H9 (cell line): ENCODE measurements at regions not wholly inside any gene's neighbourhood (a gene's known extent, or its start where the extent isn't known, plus 50 kb on each side); places are given as distances from the start of the nearest gene placed in this dataset.

Experiments used
- DNase-seq: peaks from one replicate; pipeline ENCODE4 v3.0.0-alpha.2; 2017
- H2AFZ ChIP-seq: one replicate; pipeline ENCODE4 v1.6.1; 2013; ENCODE audit warnings: mild to moderate bottlenecking, low read length, control low read depth, moderate library complexity
- H2AK5ac ChIP-seq: 2 replicates; pipeline ENCODE4 v1.6.1; 2013; ENCODE audit warnings: low read length, control low read depth, mixed read lengths; ENCODE audit not compliant: insufficient read length
- H2BK120ac ChIP-seq: one replicate; pipeline ENCODE4 v1.6.1; 2013; ENCODE audit warnings: low read depth, mild to moderate bottlenecking, low read length, control low read depth, inconsistent platforms; ENCODE audit not compliant: poor library complexity, severe bottlenecking
- H2BK12ac ChIP-seq: 2 replicates; pipeline ENCODE4 v1.6.1; 2013; ENCODE audit warnings: low read length, control low read depth, mixed read lengths, low read depth; ENCODE audit not compliant: insufficient read length
- H2BK15ac ChIP-seq: 2 replicates; pipeline ENCODE4 v1.6.1; 2013; ENCODE audit warnings: low read depth, low read length, control low read depth
- H2BK20ac ChIP-seq: one replicate; pipeline ENCODE4 v1.6.1; 2013; ENCODE audit warnings: low read depth, mild to moderate bottlenecking, low read length, control low read depth, inconsistent platforms; ENCODE audit not compliant: poor library complexity, severe bottlenecking
- H2BK5ac ChIP-seq: 2 replicates; pipeline ENCODE4 v1.6.1; 2013; ENCODE audit warnings: low read length, control low read depth, mixed read lengths; ENCODE audit not compliant: insufficient read length
- H3K14ac ChIP-seq: 2 replicates; pipeline ENCODE4 v1.6.1; 2013; ENCODE audit warnings: low read length, control low read depth; ENCODE audit not compliant: insufficient read depth
- H3K18ac ChIP-seq: 2 replicates; pipeline ENCODE4 v1.6.1; 2013; ENCODE audit warnings: low read depth, mild to moderate bottlenecking, mixed read lengths, low read length, control low read depth; ENCODE audit not compliant: insufficient read length
- H3K23ac ChIP-seq: 2 replicates; pipeline ENCODE4 v1.6.1; 2013; ENCODE audit warnings: low read length, control low read depth, mixed read lengths, low read depth; ENCODE audit not compliant: insufficient read length
- H3K23me2 ChIP-seq: 2 replicates; pipeline ENCODE4 v1.6.1; 2013; ENCODE audit warnings: low read depth, mild to moderate bottlenecking, mixed read lengths, low read length, control low read depth; ENCODE audit not compliant: insufficient read length, poor library complexity, severe bottlenecking
- H3K27ac ChIP-seq: 2 replicates; pipeline ENCODE4 v1.5.1; 2013; ENCODE audit warnings: low read length, control low read depth, mixed read lengths, low read depth; ENCODE audit not compliant: insufficient read length
- H3K27me3 ChIP-seq: 2 replicates; pipeline ENCODE4 v1.6.1; 2013; ENCODE audit warnings: low read length, control low read depth, inconsistent platforms; ENCODE audit not compliant: insufficient read depth
- H3K4ac ChIP-seq: 2 replicates; pipeline ENCODE4 v1.6.1; 2013; ENCODE audit warnings: low read depth, mild to moderate bottlenecking, control low read depth, inconsistent platforms, low read length, moderate library complexity
- H3K4me1 ChIP-seq: 2 replicates; pipeline ENCODE4 v1.6.1; 2013; ENCODE audit warnings: low read length, control low read depth, inconsistent platforms; ENCODE audit not compliant: insufficient read depth
- H3K4me2 ChIP-seq: 2 replicates; pipeline ENCODE4 v1.6.1; 2013; ENCODE audit warnings: low read length, control low read depth, mixed read lengths; ENCODE audit not compliant: insufficient read length, insufficient read depth
- H3K56ac ChIP-seq: 2 replicates; pipeline ENCODE4 v1.6.1; 2013; ENCODE audit warnings: low read depth, mild to moderate bottlenecking, mixed read lengths, low read length, control low read depth; ENCODE audit not compliant: insufficient read length
- H3K79me1 ChIP-seq: 2 replicates; pipeline ENCODE4 v1.6.1; 2013; ENCODE audit warnings: low read depth, mild to moderate bottlenecking, moderate library complexity, low read length, control low read depth, inconsistent platforms; ENCODE audit not compliant: insufficient read depth, poor library complexity, severe bottlenecking
- H3K79me2 ChIP-seq: 2 replicates; pipeline ENCODE4 v1.6.1; 2013; ENCODE audit warnings: low read length, control low read depth, inconsistent platforms; ENCODE audit not compliant: insufficient read depth
- H3K9ac ChIP-seq: 2 replicates; pipeline ENCODE4 v1.6.1; 2013; ENCODE audit warnings: low read length, control low read depth, mixed read lengths; ENCODE audit not compliant: insufficient read length; ENCODE audit errors: extremely low read depth
- H3K9me3 ChIP-seq: one replicate; pipeline ENCODE4 v1.6.1; 2013; ENCODE audit warnings: low read depth, low read length, inconsistent platforms; ENCODE audit not compliant: control insufficient read depth
- H3T11ph ChIP-seq: one replicate; pipeline ENCODE4 v1.6.1; 2013; ENCODE audit warnings: mild to moderate bottlenecking, low read length, control low read depth, inconsistent platforms
- H4K20me1 ChIP-seq: one replicate; pipeline ENCODE4 v1.6.1; 2013; ENCODE audit not compliant: control insufficient read depth, insufficient read length, insufficient read depth
- H4K5ac ChIP-seq: 2 replicates; pipeline ENCODE4 v1.6.1; 2013; ENCODE audit warnings: low read depth, mild to moderate bottlenecking, mixed read lengths, low read length, control low read depth; ENCODE audit not compliant: insufficient read length
- H4K8ac ChIP-seq: replicated peaks from 2 replicates; pipeline ENCODE4 v1.6.1; 2013; ENCODE audit warnings: low read length, control low read depth, mixed read lengths, low read depth; ENCODE audit not compliant: insufficient read length
- H4K91ac ChIP-seq: 2 replicates; pipeline ENCODE4 v1.6.1; 2013; ENCODE audit warnings: low read depth, mild to moderate bottlenecking, moderate library complexity, mixed read lengths, low read length, control low read depth; ENCODE audit not compliant: insufficient read length
- H3K27ac Mint-ChIP-seq, 3 experiments: 2 replicates in 2 of 3; 3 replicates in 1 of 3; pipeline ENCODE4 v1.8.0; 2020 to 2021; ENCODE audit warnings: mixed read lengths in 3 of 3, mild to moderate bottlenecking in 1 of 3, moderate library complexity in 1 of 3
- H3K27me3 Mint-ChIP-seq: 2 replicates; pipeline ENCODE4 v1.8.0; 2021; ENCODE audit warnings: low read depth, mild to moderate bottlenecking, moderate library complexity, mixed read lengths
- H3K36me3 Mint-ChIP-seq, 3 experiments: 2 replicates in 2 of 3; 3 replicates in 1 of 3; pipeline ENCODE4 v1.8.0; 2020 to 2021; ENCODE audit warnings: low read depth in 3 of 3, mixed read lengths in 3 of 3; ENCODE audit not compliant: insufficient read depth in 1 of 3
- H3K4me1 Mint-ChIP-seq, 2 experiments: 2 replicates each; pipeline ENCODE4 v1.8.0; 2020; ENCODE audit warnings: mixed read lengths in 2 of 2
- H3K4me3 Mint-ChIP-seq, 2 experiments: 2 replicates in 1 of 2; 3 replicates in 1 of 2; pipeline ENCODE4 v1.8.0; 2020 to 2021; ENCODE audit warnings: mild to moderate bottlenecking in 2 of 2, mixed read lengths in 2 of 2, moderate library complexity in 1 of 2
- H3K9me3 Mint-ChIP-seq, 2 experiments: 2 replicates in 1 of 2; 3 replicates in 1 of 2; pipeline ENCODE4 v1.8.0; 2020; ENCODE audit warnings: mild to moderate bottlenecking in 2 of 2, mixed read lengths in 2 of 2, moderate library complexity in 1 of 2
- WGBS: extraction: QIAGEN DNeasy Blood & Tissue Kit; methylation state at CpG from one replicate; pipeline ENCODE4 v1.1.7; 2013; ENCODE audit warnings: missing lambda C conversion rate, low lambda C conversion rate, mixed read lengths; ENCODE audit not compliant: insufficient read length; ENCODE audit errors: extremely low coverage; 5-methylcytosine and 5-hydroxymethylcytosine counted together
- TF ChIP-seq, protein P1 (sequence below): fragments of 200-600 bp; sonication (generic); conservative IDR thresholded peaks from 3 replicates; pipeline ENCODE4 v1.8.0; 2021; ENCODE audit warnings: antibody characterized with exemption, mild to moderate bottlenecking

DNA sequence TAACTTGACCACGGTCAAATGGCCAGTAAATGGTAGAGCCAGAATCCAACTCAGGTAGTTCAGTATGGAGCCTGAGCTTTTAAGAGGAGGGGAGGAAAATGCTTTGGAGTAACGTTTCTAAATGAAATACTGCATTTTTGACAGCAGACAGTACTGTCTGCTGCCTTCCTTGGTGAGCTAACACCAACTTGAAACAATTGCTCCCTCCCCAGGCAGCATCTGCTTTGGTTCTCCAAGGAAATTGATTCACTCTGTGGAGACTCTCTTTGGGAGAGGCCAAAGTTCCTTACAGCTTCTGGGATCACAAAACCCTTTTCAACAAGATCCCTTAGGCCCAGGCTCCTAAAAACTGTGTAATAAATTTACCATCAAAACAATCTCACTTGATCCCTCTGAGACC, 75.2 kb upstream of the SSBP2 start:
- Histone ChIP-seq H2AK5ac (no peak overlapping the region), H2BK15ac (no peak overlapping the region), H3K9ac (no peak overlapping the region), H3K56ac (no peak overlapping the region), H3K27me3 (no peaks in the 10 kb centered on the region), H4K5ac (no peak overlapping the region), H3K4ac (no peak overlapping the region), H2AFZ (no peak overlapping the region), H3K9me3 (no peaks in the 10 kb centered on the region), H3K4me1 (no peaks in the 10 kb centered on the region), H3K4me2 (no peak overlapping the region), H4K91ac (no peak overlapping the region), H4K8ac (no peak overlapping the region), H3K79me2 (no peaks in the 10 kb centered on the region), H4K20me1 (no peaks in the 10 kb centered on the region), H3K23me2 (no peaks in the 10 kb centered on the region), H2BK12ac (no peak overlapping the region), H3T11ph (no peak overlapping the region), H3K18ac (no peak overlapping the region), H2BK20ac (no peak overlapping the region), H3K79me1 (no peaks in the 10 kb centered on the region), H3K27ac (no peak overlapping the region), H2BK5ac (no peak overlapping the region), H3K23ac (no peak overlapping the region), H3K14ac (no peak overlapping the region), H2BK120ac (no peak overlapping the region)
- Mint-ChIP-seq H3K27me3 (peaks cover 2% of the 10 kb centered on the region; the same call in 1 of the 2 replicates), H3K4me1 (peaks cover 3% of the 10 kb centered on the region in 2 experiments; a peak in 3 of 4 replicates), H3K4me3 (no peak overlapping the region), H3K27ac (no peak overlapping the region), H3K9me3 (peaks cover 0 to 6% of the 10 kb centered on the region in 2 experiments; a peak in 3 of 5 replicates), H3K36me3 (peaks cover 2 to 13% (median 4%) of the 10 kb centered on the region in 3 experiments; a peak in 5 of 7 replicates)
- no peak for DNase-seq
- TF ChIP-seq, protein P1, sequence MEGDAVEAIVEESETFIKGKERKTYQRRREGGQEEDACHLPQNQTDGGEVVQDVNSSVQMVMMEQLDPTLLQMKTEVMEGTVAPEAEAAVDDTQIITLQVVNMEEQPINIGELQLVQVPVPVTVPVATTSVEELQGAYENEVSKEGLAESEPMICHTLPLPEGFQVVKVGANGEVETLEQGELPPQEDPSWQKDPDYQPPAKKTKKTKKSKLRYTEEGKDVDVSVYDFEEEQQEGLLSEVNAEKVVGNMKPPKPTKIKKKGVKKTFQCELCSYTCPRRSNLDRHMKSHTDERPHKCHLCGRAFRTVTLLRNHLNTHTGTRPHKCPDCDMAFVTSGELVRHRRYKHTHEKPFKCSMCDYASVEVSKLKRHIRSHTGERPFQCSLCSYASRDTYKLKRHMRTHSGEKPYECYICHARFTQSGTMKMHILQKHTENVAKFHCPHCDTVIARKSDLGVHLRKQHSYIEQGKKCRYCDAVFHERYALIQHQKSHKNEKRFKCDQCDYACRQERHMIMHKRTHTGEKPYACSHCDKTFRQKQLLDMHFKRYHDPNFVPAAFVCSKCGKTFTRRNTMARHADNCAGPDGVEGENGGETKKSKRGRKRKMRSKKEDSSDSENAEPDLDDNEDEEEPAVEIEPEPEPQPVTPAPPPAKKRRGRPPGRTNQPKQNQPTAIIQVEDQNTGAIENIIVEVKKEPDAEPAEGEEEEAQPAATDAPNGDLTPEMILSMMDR, result no peak; the same call in 2 of the 3 replicates
- WGBS, result no CpG with 5 or more reads among the region's 2 CpGs
